Fibroblast of the aortic adventitia (primary cell): ENCODE measurements at regions not wholly inside any gene's neighbourhood (a gene's known extent, or its start where the extent isn't known, plus 50 kb on each side); places are given as distances from the start of the nearest gene placed in this dataset.
A peak's percentile ranks its signal among the peaks of the same experiment; 100 is the strongest.

Experiments
- DNase-seq: peaks from one replicate; pipeline ENCODE4 v3.0.0-alpha.2; 2010; ENCODE audit warnings: low read depth
- H3K4me3 ChIP-seq: 2 replicates; pipeline ENCODE4 v1.5.1; 2011; ENCODE audit warnings: low read depth, mild to moderate bottlenecking, control low read depth, low read length, moderate library complexity
- TF ChIP-seq, protein P1 (sequence below): IDR thresholded peaks from 2 replicates; pipeline ENCODE4 v1.5.1; 2011; ENCODE audit warnings: mild to moderate bottlenecking, low read length, control low read depth, inconsistent platforms; ENCODE audit not compliant: insufficient read depth

- DNase-seq = no peak
- TF ChIP-seq, protein P1, sequence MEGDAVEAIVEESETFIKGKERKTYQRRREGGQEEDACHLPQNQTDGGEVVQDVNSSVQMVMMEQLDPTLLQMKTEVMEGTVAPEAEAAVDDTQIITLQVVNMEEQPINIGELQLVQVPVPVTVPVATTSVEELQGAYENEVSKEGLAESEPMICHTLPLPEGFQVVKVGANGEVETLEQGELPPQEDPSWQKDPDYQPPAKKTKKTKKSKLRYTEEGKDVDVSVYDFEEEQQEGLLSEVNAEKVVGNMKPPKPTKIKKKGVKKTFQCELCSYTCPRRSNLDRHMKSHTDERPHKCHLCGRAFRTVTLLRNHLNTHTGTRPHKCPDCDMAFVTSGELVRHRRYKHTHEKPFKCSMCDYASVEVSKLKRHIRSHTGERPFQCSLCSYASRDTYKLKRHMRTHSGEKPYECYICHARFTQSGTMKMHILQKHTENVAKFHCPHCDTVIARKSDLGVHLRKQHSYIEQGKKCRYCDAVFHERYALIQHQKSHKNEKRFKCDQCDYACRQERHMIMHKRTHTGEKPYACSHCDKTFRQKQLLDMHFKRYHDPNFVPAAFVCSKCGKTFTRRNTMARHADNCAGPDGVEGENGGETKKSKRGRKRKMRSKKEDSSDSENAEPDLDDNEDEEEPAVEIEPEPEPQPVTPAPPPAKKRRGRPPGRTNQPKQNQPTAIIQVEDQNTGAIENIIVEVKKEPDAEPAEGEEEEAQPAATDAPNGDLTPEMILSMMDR = no peak
- no peak overlapping the region for H3K4me3 ChIP-seq
Measured at GRCh38 chr5:101806410-101806809, 489.7 kb downstream of the SLCO4C1 start.

GRCh38 chr5:101796427-101796826 lies 499.7 kb downstream of the SLCO4C1 start:
- TF ChIP-seq, protein P1 = no peak
- no peak for DNase-seq
- no peak overlapping the region for H3K4me3 ChIP-seq

- DNase-seq = no peak
- TF ChIP-seq, protein P1 = no peak
- no peak overlapping the region for H3K4me3 ChIP-seq
Measured at GRCh38 chr5:101788797-101789196, 507.3 kb downstream of the SLCO4C1 start.

DNA sequence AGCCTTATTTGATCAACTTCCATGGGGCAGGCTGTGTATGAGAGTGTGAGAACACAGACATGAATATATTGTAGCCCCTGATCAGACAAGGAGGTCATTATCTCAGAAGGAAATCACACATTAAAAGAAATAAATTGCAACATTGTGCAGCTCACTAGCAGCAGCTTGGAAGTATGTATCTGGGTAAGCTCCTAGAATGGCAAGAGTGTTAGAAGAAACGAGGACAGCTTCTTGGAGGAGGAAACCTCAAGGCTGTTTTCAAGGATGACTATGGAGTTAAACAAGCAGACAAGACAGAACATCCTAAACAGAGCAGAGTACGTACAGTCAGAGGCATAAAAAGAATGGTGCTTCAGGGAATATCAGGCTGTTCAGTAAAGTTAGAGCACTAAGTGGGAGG lies 511.0 kb downstream of the SLCO4C1 start:
- TF ChIP-seq, protein P1 = no peak
- no peak for DNase-seq
- no peak overlapping the region for H3K4me3 ChIP-seq

- H3K4me3 ChIP-seq = peak overlapping the region; percentile 7
- no peak for DNase-seq
- TF ChIP-seq, protein P1 = no peak
Measured at GRCh38 chr5:101783241-101784013, 512.7 kb downstream of the SLCO4C1 start.

- no peak for DNase-seq
- TF ChIP-seq, protein P1 = no peak
- no peak overlapping the region for H3K4me3 ChIP-seq
Measured at GRCh38 chr5:101782352-101783103, 513.6 kb downstream of the SLCO4C1 start.
